ENCODE measurements at regions not wholly inside any gene's neighbourhood (a gene's known extent, or its start where the extent isn't known, plus 50 kb on each side); places are given as distances from the start of the nearest gene placed in this dataset.

DNA sequence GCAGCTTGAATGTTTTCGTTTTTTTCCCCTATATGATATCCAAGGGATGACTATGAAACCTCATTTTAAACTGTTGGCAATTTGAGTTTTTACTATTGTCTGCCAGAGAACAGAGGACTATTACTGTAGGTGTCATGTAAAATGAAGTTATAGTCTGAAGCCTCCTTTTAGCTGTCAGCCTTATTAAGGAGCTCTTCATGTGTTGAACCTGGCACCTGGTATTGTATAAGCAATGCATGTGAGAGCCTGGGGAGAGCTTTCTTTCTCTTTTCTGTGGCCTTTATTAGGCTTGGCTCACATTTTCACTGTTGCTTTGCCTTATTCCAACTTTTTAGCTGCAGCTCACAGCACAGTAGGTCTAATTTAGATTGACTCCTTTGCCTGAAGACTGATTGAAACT, 119.1 kb upstream of the FOXP2 start:
- TF ChIP-seq, protein P1, sequence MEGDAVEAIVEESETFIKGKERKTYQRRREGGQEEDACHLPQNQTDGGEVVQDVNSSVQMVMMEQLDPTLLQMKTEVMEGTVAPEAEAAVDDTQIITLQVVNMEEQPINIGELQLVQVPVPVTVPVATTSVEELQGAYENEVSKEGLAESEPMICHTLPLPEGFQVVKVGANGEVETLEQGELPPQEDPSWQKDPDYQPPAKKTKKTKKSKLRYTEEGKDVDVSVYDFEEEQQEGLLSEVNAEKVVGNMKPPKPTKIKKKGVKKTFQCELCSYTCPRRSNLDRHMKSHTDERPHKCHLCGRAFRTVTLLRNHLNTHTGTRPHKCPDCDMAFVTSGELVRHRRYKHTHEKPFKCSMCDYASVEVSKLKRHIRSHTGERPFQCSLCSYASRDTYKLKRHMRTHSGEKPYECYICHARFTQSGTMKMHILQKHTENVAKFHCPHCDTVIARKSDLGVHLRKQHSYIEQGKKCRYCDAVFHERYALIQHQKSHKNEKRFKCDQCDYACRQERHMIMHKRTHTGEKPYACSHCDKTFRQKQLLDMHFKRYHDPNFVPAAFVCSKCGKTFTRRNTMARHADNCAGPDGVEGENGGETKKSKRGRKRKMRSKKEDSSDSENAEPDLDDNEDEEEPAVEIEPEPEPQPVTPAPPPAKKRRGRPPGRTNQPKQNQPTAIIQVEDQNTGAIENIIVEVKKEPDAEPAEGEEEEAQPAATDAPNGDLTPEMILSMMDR (conservative IDR thresholded peaks at IDR 0.05 in 1 of 2, IDR thresholded peaks at IDR 0.05 in 1 of 2; ENCODE audit: extremely low read depth in 1 of 2, insufficient read depth in 1 of 2, low read depth in 1 of 2, low read length in 2 of 2), result no peak
- TF ChIP-seq EZH2 (IDR thresholded peaks at IDR 0.05; ENCODE audit: borderline replicate concordance, low read length), result no peak
